ENCODE measurements at regions not wholly inside any gene's neighbourhood (a gene's known extent, or its start where the extent isn't known, plus 50 kb on each side); places are given as distances from the start of the nearest gene placed in this dataset.

DNA sequence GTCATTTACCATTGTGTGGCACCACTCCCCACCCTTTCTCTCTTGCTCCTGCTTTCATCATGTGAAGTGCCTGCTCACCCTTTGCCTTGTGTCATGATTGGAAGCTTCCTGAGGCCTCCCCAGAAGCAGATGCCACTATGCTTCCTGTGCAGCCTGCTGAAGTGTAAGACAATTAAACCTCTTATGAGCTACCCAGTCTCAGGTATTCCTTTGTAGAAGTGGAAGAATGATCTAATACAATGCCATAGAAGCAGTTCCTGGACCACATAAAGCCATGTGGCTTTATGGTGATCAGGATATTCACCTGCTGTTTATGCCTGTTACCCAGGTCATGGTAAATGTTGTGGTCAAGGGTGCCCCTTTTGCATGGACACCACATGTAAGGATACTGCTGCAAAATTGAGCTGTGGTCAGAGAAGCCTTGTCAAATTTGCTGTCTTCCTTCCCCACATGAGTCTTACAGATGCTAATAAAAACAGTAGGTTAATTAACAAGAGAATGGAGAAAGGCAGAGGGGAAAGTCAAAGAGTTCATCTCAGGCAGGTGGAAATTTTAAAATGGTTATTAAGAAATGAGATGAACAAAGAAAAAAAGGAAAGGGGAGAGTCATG lies 112.8 kb upstream of the IFNG-AS1 start:
- TF ChIP-seq CTCF (IDR thresholded peaks at IDR 0.05 in 8 of 11, conservative IDR thresholded peaks at IDR 0.05 in 3 of 11) (no peak), POLR2A (IDR thresholded peaks at IDR 0.05) (no peak)

Data from spleen (tissue), 7 donors.